Stimulated activated CD4-positive, alpha-beta T cell treated with anti-CD3 and anti-CD28 coated beads, TNF-alpha, amount 100 ng/mL, for 24 hours (primary cell): ENCODE measurements at regions not wholly inside any gene's neighbourhood (a gene's known extent, or its start where the extent isn't known, plus 50 kb on each side); places are given as distances from the start of the nearest gene placed in this dataset.

ENCODE experiments used
- DNase-seq, 3 experiments: peaks; one replicate each; pipeline ENCODE4 v3.0.0-alpha.2; 2020; ENCODE audit warnings: low read depth in 3 of 3

DNA sequence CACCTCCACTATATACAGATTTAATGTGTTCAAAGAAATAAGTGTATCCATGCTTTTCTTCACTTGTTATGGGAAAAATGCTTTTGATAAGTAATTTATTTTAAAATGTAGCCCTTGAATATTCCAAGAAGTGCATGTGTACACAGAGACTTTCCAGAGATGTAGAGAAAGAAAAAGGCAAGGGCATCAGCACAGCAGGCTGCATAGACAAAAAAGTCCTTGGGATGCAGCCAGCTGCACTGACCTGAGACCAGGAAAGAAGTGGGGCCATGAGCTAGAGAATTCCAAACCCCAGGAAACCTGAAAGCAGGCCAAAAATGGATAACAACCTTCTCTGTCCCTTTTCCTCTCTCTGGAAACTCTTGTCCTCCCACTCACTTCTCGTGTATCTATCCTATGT is 51.6 kb upstream of the PRDM8 start:
- DNase-seq, result no peak

DNA sequence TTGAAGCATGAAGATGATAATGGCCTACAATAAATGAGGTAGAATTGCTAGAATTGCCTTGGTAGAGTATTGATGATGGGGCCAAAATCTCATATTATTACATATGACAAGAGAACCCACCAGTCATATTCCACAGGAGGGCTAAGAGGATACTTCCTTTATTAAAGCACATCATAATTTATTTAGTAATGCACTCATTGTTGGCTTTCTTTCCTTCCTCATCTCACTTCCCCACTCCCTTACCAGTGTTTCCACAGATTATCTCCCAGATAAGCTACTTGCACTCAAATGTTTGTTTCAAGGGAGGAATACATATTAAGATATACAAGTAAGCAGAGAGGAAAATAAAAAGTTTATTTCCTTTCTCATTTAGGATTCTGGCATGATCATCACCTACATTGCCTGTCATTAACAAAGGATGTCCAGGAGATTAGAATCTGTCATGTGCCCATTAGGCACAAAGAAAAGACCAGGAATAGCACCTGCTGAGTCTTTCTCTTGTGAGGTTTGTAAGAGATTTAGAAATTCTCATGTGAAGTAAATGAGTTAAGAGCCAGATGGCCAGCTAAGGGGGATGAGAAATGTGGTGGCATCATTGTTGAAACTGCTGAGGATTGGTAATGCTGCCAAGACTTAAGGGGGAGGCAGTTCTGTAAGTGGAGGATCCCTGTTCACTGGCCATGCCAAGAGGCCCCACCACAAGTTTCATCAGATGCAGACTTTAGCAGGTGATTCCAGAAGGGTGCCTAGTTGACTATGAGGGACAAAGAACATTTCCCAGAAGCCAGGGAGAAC is 52.4 kb upstream of the PRDM8 start:
- DNase-seq, result no peak

DNA sequence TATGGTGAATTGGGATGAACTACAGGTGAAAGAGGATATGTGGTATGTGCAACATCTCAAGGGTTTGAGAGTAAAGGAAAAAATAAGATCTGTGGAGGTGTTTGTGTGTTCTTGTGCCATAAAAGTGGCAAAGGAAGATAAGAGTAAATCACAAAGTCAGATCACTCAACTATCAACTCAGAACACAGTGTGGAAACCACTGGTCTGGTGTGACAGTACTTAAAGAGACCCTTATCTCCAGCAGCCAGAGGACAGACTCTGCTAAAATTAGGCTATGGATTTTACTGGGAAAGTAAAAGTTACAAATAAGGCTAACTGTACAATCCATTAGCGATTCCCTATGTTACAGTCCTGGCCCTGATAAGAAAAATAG is 54.0 kb upstream of the PRDM8 start:
- DNase-seq, result no peak

DNA sequence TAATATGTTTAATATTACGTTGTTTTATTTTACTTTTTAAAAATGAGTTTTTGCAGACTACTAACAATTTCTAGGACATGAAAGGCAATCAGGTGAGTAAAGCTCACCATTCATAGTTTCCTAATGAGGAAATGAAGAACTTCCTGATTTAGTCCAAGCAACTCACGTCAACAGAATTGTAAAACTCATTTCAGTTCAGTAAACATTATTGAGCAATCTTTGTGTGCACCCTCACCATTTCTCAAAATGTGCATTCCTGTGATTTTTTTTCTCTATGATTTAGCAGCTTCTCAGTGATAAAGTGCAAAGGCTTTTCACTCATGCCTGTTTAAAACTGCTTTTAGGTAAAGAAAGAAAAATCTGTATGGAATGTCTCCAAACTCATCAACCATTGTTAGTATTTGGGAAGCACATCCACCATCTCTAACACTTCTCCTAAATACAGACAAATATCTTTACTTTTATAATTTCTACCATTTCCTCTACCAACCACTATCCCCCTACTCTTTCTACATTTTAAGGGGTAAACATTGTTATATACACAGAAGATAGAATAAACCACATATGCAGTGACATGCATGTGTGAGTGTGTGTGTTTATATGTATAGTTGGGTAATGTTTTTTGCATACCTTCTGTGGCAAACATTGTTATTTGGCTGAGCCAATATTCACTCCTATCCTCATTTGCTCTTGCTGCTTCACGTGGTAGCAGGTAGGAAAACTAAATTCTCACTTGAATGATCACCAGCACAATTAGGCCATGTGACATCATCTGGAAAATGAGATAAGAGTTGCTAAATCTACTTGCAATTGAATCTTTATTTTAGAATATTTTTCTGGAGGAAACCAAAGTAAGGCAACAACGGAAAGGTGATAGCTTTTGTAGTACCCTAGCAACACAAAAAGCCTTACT is 54.7 kb upstream of the PRDM8 start:
- no peak for DNase-seq

DNA sequence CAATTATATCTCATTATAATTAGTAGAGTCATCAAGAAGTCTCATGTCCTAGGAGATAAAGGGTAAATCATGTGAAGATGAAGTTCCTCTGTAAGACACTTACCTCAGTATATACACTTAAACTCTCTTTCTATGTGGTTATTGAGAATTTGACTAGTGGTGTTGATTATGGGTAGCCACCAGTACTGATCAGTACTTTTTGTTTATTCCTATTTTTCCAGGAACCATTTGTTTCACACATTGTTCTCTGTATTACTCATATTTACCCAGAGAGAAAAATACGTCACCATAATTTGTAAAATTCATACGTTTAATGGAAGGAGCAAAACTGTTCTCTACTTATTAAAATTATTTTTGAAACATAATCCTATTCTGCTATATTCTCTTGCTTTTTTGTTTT is 55.8 kb upstream of the PRDM8 start:
- DNase-seq, result no peak

DNA sequence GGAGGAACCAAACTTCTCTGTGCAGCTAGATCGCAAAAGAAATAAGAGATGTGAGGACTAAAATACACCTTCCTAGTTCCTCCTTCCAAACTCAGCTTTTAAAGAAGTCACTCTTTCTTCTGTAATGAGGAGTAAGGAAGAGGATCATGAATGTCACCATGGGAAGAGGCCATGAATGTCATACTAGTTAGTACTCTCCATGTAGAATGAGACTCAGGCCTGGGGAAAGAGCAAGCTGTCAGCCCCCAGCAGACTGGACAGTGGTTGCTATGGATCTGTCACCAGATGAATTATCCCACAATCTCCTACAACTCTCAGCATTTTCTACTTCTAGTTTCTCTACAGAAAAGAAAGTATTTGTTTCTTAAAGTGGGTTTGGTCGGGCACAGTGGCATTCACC is 57.1 kb upstream of the PRDM8 start:
- DNase-seq, result no peak

DNA sequence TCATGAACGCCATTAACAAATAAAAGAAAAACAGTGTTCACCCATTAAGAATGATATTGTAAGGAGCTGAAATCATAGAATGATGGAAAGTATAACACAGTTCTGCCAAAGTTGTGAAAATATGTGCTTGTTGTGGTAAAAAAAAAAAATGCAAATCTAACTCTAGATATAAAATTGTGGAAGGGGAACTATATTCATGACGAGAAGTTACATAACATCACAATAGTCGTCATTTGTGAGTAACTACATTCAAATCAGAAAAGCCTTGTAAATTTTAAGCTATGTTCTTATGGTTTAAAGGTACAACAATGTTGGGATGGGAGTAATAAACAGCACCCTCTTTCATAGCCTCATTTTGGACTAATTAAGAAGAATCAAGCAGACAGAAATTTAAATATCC is 57.6 kb upstream of the PRDM8 start:
- no peak for DNase-seq

DNA sequence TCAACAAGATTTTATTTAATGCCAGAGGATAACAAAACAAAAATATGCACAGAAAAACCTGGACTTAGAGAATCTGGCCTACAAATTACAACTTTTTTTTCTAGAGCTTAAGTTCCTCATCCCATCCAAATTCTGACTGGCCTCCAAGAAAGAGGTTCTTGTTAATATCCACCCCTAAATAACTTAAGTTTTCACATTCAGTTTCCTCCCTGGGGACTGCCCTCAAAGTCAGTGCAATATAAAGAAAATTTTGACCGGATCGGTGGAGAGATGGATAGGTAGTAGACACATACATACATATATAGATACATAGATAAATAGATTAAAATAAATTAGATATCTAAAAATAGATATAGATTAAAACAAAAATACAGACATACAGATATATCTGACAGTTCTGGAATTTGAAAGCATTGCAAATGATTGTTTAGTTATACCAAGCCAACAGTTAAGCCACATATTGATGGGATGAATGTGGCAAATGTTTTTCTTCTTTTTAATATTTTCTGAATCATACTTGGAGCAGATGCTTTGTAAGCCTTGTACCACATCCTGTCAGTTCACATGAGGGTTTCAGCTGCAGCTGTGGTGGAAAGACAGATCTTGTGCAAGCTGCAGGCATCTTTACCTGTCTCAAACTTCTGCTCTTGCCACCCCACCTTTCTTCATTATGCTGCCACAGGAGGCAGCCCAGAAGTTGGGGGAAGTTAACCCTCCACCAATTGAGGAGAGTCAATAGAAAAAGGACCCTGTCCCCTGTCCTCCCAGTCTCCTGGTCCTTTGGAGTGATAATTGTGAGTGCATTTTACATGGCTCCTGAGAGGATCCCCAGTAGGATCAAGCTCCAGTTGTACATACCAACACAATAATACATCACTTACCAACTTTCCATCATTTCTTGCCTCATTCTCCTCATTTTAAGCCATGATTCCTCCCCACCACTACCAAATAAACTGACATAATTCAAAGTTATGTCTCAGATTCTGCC is 58.5 kb upstream of the PRDM8 start:
- DNase-seq, result peak in 1 of 3 experiments; percentile 20

DNA sequence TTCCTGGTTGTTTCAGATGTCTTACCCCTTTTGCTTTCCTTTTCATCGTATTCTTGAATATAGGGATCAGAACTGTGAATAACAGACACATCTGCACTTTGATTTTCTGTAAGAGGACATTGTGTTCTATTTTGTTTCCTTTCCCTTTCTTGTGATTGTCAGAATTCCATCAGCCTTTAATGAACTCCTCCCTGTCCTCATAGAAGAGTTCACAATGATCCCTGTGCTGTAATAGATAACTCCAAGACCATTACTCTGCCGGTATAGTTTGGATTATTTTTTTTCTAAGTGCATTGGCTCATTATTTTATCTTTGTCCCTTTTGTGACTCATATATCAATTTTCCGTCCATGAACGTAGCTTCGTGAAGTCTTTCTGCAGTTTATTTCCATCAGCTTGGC is 59.7 kb upstream of the PRDM8 start:
- no peak for DNase-seq

DNA sequence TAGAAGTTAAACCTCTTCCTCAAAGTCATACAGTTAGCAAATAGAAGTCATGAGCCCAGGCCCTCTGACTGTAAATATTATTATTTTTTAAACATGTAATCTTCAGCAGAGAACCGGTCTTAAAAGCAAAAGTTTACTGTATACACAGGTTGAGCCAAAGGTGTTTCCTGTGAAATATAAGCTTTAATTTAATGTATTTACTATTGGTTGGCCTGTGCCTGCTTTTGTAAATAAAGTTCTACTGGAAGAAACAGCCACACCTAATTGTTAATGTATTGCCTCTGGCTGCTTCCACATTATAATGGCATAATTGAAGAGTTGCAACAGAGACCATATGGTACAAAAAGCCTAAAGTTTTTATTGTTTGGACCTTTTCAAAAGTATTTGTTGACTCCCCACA is 61.0 kb upstream of the PRDM8 start:
- DNase-seq, result no peak

DNA sequence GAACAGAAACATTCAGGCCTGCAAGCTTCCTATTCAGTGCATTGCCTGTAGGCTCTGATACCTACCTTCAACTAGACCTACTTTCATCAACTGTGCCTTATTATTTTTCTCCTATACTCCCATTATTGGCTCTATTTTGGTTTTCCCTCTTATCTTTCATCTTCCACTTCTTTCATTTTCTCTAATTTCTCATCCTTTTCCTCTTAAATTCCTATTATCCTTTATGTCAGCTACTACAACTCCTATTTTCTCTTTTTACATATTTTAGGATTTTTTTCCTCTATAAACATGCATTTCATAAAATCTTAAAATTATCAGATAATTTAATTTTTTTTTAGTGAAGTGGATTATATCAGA is 61.6 kb upstream of the PRDM8 start:
- no peak for DNase-seq

DNA sequence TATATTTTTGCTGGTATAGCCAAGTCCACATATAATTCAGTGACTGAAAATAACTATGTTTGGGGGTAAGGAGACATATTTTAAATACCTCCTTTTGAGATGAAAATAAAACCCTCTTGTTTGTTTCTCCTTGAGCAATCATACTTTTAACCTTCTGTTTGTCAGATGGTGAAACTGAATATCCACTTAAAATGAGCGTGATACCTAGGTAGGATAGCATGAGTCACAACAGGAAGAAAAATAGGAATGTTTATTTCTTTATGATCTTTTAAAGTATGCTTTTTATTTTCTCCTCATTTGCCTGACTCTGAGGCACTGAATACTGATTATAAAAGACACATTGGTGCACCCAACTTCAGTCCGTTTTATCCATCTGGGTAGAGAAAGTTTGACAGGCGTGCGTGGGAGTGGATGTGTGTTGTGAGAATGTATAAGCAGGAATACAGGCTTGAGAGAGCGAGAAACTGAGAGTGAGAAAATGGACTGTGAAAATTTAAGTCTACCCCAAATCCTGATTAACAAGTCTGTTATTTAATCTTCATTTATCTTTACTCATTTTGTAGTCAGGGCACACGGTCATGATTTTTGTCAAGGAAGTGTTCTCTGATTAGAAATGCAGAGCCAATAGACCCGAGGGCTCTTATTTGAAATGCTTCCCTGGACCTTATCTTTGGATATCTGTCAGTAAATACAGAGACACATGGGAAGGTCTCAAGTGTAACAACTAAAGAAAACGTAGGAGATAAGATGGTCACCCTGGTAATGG is 62.1 kb upstream of the ANTXR2 start:
- no peak for DNase-seq

DNA sequence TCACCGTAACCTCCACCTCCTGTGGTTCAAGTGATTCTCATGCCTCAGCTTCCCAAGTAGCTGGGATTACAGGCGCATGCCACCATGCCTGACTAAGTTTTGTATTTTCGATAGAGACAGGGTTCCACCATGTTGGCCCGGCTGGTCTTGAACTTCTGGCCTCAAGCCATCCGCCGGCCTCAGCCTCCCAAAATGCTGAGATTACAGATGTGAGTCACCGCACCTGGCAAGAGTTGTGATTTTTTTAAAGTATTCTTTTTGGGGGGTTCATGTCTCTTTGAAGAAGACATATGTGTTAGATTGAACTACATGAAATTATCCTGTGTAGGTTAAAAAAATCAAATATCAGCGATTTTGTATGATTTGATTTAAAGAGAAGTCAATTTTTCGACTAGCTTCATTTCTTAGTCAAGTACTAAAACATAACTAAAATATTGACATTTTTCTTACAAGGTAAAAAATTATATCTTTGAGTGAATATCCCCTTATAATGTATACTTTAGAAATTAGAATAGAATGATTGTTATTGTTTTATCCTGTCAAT is 60.3 kb upstream of the ANTXR2 start:
- DNase-seq, result no peak

DNA sequence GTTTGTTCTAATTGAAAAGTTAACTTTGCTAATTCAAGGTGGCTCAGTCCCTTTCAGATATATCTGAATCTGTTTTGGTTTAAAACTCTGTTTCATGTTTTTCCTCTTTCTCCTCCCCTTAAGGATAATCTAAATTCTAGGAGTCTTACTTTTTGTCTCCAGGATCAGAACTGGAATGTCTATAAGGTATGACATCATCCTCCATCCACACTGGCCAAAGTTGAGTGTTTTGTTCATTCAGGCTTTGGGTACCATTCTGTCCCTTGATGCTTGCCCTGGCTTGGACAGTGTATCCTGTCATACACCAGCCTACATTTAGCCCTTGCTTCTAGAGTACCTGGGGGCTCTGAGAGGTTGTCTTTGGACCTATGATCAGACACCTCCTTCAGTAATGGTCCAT is 56.8 kb upstream of the ANTXR2 start:
- no peak for DNase-seq

DNA sequence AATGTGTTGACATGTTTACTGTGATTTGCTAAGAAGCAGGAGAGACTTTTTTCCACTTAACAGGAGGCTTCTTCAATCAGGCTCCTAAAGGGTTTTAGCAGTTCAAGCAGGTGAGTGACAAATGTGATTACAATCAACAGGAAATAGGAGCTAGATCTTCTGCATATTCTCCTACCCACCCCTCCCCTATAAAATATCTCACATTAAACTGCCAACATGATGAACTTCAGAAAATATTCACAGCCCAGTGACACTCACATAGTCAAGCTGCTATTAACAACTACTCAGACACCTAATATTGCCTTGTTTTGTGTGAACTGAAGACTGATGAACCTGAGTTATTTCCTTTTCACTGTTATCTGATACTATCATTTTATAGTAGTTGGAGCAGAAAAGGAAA is 55.9 kb upstream of the ANTXR2 start:
- no peak for DNase-seq

DNA sequence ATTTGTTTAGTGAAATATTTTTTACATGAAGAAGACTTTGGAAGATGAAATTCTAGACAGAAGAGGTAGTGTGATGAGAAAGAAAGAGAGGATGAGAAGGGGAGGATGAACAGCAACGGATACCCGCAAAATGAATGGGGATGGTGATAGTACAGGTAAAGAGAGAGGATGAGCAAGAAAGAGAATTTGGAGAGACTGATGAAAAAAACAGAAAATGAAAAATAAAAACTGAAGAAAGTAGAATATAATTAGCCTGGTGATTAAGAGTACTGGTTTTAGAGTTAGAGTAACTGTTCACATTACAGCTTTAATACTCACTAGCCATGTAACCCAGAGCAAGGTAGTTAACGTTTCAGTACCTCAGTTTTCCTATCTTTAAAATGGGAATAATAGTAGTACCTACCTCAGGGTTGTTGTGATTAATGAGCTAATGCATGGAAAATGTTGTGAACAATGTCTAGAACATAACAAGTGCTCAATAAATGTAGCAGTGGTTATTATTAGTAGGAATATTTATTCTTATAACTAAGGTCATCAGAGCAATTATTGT is 54.9 kb upstream of the ANTXR2 start:
- no peak for DNase-seq

DNA sequence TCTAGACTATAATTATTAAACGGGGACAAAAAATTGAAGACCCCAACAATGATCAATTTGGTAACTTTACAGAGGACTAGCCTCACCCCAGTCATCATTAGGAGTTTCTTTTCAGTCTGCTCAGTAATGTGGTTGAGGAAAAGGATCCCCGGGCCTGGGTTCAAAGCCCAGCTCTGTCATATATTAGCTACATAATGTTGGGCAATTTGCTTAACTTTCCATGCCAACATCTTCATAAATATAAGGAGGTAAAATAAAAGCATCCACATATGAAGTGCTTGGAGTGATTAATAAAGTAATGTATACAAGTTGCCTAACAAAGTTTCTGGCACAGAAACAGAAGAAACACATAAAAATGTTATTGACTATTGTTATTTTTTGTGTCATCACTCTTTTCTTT is 53.4 kb upstream of the ANTXR2 start:
- no peak for DNase-seq

DNA sequence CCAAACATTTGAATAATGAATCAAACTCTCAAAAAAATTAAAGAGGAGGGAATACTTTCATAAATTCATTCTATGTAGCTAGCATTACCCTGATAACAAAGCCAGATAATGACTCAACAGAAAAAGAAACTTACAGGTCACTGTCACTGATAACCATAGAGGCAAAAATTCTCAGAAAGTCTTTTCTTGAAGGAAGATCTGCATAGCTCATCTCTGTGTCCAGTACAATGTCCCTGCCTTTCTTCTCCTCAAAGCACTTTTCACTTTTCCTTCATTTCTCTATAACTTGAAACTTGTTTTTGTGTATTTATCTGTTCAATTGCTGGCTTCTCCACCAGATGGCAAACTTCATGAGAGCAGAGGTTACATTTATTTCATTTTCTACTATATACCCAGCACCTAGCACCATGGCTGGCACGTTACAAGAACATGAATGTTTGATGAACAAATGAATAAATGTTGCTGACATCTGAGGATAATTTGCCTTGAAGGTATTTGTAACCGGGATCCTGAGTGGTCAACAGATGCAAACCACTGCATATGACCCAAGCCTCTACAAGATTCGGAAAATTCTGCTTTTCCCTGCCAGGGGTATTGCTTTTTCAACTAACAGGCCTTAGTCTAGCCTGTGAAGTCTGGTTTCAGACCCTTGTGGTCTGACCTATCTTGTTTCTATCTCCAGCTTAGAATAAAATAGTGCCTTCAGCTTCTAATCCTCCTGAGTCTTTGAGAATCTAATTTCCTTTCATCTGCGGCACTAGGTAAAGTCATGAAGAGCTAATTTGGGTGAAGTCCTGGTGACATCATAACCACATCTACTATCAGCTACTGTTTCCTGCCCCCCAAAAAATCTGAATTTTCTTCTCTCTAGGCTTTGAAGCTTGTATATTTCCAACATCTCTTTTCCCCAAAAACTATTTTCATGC is 52.5 kb upstream of the ANTXR2 start:
- peak in 1 of 3 experiments; percentile 26 for DNase-seq
